HepG2 (cell line): ENCODE measurements at regions not wholly inside any gene's neighbourhood (a gene's known extent, or its start where the extent isn't known, plus 50 kb on each side); places are given as distances from the start of the nearest gene placed in this dataset.

Experiments
- CTCF ChIP-seq: sonication (generic); formaldehyde crosslinking; IDR thresholded peaks from 2 replicates; pipeline ENCODE4 v1.5.0; 2020; ENCODE audit warnings: mild to moderate bottlenecking, missing genetic modification reagents, moderate library complexity
- HNRNPL ChIP-seq: fragments of 200-400 bp; formaldehyde crosslinking; IDR thresholded peaks from 2 replicates; pipeline ENCODE4 v1.6.1; 2017; ENCODE audit warnings: mild to moderate bottlenecking, low read depth, low read length
- MED1 ChIP-seq: sonication (generic); formaldehyde crosslinking; IDR thresholded peaks from 2 replicates; pipeline ENCODE4 v1.4.0; 2020; ENCODE audit warnings: missing genetic modification reagents
- POLR2A ChIP-seq, 2 experiments: IDR thresholded peaks; 2 replicates each; pipeline ENCODE4 v1.6.1; 2011; ENCODE audit warnings: low read depth in 2 of 2, low read length in 2 of 2, mild to moderate bottlenecking in 1 of 2, moderate library complexity in 1 of 2; ENCODE audit not compliant: insufficient read depth in 1 of 2
- POLR2AphosphoS5 ChIP-seq: IDR thresholded peaks from 2 replicates; pipeline ENCODE4 v1.6.1; 2012; ENCODE audit warnings: low read depth, low read length
- SMARCC2 ChIP-seq: fragments of 450-650 bp; IDR thresholded peaks from 2 replicates; pipeline ENCODE4 v1.6.1; 2017; ENCODE audit warnings: antibody characterized with exemption, mild to moderate bottlenecking
- STAG1 ChIP-seq: sonication (generic); formaldehyde crosslinking; IDR thresholded peaks from 2 replicates; pipeline ENCODE4 v1.4.0; 2020; ENCODE audit warnings: missing genetic modification reagents
- TOE1 ChIP-seq: sonication (generic); formaldehyde crosslinking; IDR thresholded peaks from 2 replicates; pipeline ENCODE4 v1.4.0; 2020; ENCODE audit warnings: mild to moderate bottlenecking, missing genetic modification reagents
- ZHX1 ChIP-seq: sonication (generic); formaldehyde crosslinking; IDR thresholded peaks from 2 replicates; pipeline ENCODE4 v1.8.1; 2022; ENCODE audit warnings: low read depth, mild to moderate bottlenecking, missing genetic modification reagents
- ZNF121 ChIP-seq: sonication (generic); formaldehyde crosslinking; IDR thresholded peaks from 2 replicates; pipeline ENCODE4 v1.5.0; 2020; ENCODE audit warnings: mild to moderate bottlenecking, missing genetic modification reagents
- ZNF274 ChIP-seq: sonication (generic); formaldehyde crosslinking; IDR thresholded peaks from 2 replicates; pipeline ENCODE4 v1.5.1; 2020; ENCODE audit warnings: mild to moderate bottlenecking, missing genetic modification reagents
- ZNF275 ChIP-seq: sonication (generic); formaldehyde crosslinking; IDR thresholded peaks from 2 replicates; pipeline ENCODE4 v1.8.0; 2022; ENCODE audit warnings: missing genetic modification reagents, mild to moderate bottlenecking, inconsistent platforms, borderline replicate concordance

GRCh38 chr19:28608292-28608691 is 604.7 kb downstream of the UQCRFS1 start:
- TF ChIP-seq TOE1 (no peak), ZHX1 (CRISPR knock-in tag) (no peak), CTCF (CRISPR knock-in tag) (no peak), STAG1 (CRISPR knock-in tag) (no peak), SMARCC2 (no peak), MED1 (CRISPR knock-in tag) (no peak), ZNF275 (CRISPR knock-in tag) (no peak), ZNF121 (CRISPR knock-in tag) (no peak), POLR2AphosphoS5 (no peak), HNRNPL (no peak), POLR2A (IDR thresholded peaks at IDR 0.05; ENCODE audit: insufficient read depth in 1 of 2, low read depth in 2 of 2, low read length in 2 of 2) (no peak), ZNF274 (CRISPR knock-in tag) (no peak)
